Skin epidermis (tissue), 12 donors: ENCODE measurements at regions not wholly inside any gene's neighbourhood (a gene's known extent, or its start where the extent isn't known, plus 50 kb on each side); places are given as distances from the start of the nearest gene placed in this dataset.

Source experiments
- H3K27ac ChIP-seq, 21 experiments: fragments of 200-600 bp; sonication (generic) in 11 of 21; one replicate each; pipeline ENCODE4 v1.5.0; 2020; ENCODE audit warnings: mild to moderate bottlenecking in 3 of 21, inconsistent platforms in 2 of 21, moderate library complexity in 2 of 21
- H3K4me3 ChIP-seq, 7 experiments: fragments of 200-600 bp; sonication (generic) in 2 of 7; one replicate each; pipeline ENCODE4 v1.5.0; 2020; ENCODE audit warnings: inconsistent platforms in 2 of 7, mild to moderate bottlenecking in 2 of 7, moderate library complexity in 1 of 7

- Histone ChIP-seq H3K4me3 (no peak overlapping the region), H3K27ac (no peak overlapping the region)
Measured at GRCh38 chr13:71115301-71115700, 751.7 kb downstream of the DACH1 start.

DNA sequence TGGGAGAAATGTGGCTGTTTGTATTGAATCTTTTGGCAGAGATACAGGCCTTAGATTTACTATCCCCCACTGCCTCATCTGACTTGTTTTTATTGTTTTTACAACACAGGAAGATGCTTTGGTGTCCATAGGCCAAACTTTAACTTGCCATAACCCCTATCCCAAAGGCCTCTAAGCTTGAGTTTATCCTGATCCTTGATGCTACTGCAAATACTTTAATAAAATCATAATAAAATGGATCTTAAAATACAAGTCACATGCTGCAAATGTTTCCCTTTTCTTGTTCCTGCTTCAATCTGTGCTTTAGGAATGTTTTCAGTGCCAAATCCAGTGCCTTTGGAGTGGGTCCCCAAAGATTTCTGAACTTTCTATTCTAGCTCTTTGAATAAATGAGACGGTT, 770.6 kb downstream of the DACH1 start:
- Histone ChIP-seq H3K27ac (no peak overlapping the region), H3K4me3 (no peak overlapping the region)

- H3K27ac ChIP-seq, result no peak overlapping the region
- H3K4me3 ChIP-seq, result no peak overlapping the region
Measured at GRCh38 chr13:71090990-71091389, 776.0 kb downstream of the DACH1 start.

DNA sequence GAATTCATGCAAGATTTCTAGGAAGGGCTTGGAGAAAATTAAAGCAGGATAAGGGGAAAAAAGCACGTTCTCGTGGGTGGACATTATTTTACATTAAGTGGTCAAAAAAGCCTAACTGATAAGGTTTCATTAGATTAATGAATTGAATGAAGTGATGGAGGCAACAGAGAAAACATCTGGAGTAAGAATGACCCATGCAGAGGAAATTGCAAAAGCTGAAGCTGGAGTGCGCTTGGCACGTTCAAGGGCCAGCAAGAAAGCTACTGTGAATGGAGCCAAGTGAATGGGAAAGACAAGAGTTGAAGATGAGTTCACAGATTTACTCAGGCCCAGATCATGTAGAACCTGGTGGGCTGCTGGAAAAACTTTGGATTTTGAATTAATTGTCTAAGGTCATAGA, 777.9 kb downstream of the DACH1 start:
- H3K27ac ChIP-seq, result no peak overlapping the region

DNA sequence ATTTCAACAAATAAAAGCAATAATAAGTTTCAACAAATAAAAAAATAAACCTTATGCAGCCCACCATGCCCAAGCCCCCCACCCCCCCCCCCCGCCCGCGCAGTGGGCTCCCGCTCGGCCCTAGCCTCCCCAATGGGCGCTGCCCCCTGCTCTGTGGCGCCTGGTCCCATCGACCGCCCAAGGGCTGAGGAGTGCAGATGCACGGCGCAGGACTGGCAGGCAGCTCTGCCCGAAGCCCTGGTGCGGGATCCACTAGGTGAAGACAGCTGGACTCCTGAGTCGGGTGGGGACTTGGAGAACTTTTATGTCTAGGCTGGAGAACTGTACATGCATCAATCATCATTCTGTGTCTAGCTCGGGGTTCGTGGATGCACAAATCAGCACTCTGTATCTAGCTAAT, 779.6 kb downstream of the DACH1 start:
- no peak overlapping the region for H3K27ac ChIP-seq

More for the DNA sequence above, 777.9 kb downstream of the DACH1 start:
- H3K4me3 ChIP-seq, result no peak overlapping the region

GRCh38 chr13:71087006-71087405, 780.0 kb downstream of the DACH1 start:
- no peak overlapping the region for H3K4me3 ChIP-seq
- H3K27ac ChIP-seq, result no peak overlapping the region

More for the DNA sequence above, 779.6 kb downstream of the DACH1 start:
- no peak overlapping the region for H3K4me3 ChIP-seq

DNA sequence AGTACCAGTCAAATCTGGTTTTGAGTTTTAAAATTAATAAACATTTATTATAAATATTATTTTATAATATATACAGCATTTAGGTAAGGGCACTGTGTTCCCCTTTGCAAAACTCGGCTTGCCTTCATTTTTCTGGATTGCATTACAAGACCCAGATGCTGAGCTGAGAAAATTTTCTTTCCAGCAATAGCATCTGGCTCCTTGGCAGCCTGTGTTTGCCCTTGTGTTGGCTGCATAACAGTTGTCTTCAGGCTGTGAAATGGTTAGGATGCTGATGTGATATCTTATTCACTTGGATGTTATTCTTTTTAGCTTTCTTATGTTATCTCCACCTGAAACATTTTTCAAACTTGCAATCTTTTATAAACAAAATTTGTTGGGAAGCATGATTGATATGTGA, 784.4 kb downstream of the DACH1 start:
- H3K4me3 ChIP-seq, result no peak overlapping the region
- H3K27ac ChIP-seq, result no peak overlapping the region

GRCh38 chr13:71079638-71080037, 787.4 kb downstream of the DACH1 start:
- Histone ChIP-seq H3K4me3 (no peak overlapping the region), H3K27ac (no peak overlapping the region)

GRCh38 chr13:71068041-71068440, 799.0 kb downstream of the DACH1 start:
- Histone ChIP-seq H3K4me3 (no peak overlapping the region), H3K27ac (no peak overlapping the region)

DNA sequence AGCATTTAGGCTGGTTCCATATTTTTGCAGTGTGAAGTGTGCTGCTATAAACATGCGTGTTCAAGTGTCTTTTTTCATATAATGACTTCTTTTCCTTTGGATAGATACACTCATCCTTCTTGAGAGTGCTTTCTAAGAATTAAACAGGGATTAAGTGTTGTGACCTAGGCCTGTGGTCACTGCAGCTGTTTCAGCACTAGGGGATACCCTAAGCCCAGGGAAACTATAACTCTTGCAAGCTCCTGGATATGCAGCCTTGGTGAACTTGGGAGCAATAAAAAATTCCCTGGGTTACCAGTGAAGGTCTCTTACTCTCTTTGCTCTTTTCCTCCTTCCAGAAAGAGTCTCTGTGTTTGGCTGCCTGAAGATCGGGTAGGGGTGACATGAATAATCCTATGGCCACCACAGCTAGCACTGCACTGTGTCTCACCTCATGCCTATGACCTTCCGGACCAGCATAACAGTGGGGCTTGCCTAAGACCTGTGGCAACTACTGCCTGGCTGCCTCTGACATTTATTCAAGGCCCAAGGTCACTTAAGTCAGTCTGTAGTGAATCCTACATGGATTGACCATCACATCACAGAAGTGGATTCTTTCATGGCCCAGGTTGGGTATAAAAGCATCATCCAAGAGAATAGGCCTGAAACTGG, 799.7 kb downstream of the DACH1 start:
- no peak overlapping the region for H3K4me3 ChIP-seq
- no peak overlapping the region for H3K27ac ChIP-seq

DNA sequence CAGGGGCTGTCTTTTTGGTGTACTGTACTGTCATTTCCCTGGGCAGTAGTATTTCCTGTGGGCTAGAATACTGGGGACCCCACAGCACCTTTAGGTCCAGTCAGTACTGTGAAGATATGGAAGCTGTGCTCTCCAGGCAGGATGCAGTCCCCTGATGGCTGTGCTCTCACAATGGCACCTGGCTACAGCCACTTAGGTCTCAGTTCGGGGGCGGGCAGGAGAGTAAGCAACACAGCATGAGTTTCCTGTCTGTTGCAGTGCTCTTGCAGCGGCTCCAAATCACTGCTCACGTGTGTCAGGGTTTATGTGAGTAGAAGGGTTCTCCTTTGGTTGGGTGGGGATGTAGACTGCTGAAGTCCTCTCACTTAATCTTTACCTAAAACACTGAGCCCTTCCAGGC, 810.4 kb downstream of the DACH1 start:
- H3K27ac ChIP-seq, result no peak overlapping the region
- H3K4me3 ChIP-seq, result no peak overlapping the region

GRCh38 chr13:71055644-71056043, 811.4 kb downstream of the DACH1 start:
- no peak overlapping the region for H3K27ac ChIP-seq
- H3K4me3 ChIP-seq, result no peak overlapping the region

DNA sequence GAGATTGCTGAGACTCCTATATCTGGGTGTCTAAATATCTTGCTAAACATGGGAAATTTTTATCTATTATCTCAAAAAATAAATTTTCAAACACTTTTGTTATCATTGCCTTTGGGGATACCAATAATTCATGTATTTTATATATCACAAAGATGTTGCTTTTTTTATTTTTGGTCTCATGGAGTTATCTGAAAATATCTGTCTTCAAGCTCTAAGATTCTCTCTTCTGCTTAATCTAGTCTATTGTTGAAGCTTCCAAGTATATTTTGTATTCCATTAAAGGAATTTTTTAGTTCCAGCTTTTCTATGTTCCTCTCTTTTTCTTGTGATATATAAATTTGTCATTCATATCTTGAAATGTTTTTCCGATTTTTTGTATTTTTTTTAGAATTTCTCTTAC, 812.0 kb downstream of the DACH1 start:
- Histone ChIP-seq H3K4me3 (no peak overlapping the region), H3K27ac (no peak overlapping the region)

- Histone ChIP-seq H3K27ac (no peak overlapping the region), H3K4me3 (no peak overlapping the region)
Measured at GRCh38 chr13:71054358-71054757, 812.6 kb downstream of the DACH1 start.

- H3K27ac ChIP-seq, result no peak overlapping the region
- H3K4me3 ChIP-seq, result no peak overlapping the region
Measured at GRCh38 chr13:71051573-71051972, 815.4 kb downstream of the DACH1 start.

- H3K27ac ChIP-seq, result no peak overlapping the region
- no peak overlapping the region for H3K4me3 ChIP-seq
Measured at GRCh38 chr13:71046360-71047079, 820.5 kb downstream of the DACH1 start.

GRCh38 chr13:71045101-71045500, 821.9 kb downstream of the DACH1 start:
- Histone ChIP-seq H3K4me3 (no peak overlapping the region), H3K27ac (no peak overlapping the region)

DNA sequence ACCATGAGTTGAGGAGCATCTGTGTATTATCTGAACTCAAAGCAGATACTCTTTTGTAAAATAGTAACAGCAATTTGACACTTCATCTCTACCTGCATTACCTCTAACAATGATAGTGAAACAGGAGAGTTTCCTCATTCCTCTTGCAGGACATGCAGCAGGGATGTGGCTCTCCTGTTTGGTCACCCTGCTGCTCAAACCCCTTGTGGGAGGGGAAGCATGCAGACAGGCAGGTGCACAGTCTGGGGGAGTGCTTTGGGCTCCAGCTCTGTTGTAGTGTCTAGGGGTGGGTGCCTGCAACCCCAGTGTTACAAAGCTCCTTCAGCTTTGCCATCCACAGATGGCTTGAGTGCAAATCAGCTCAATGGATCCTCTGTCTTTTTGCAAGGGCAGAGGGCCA, 827.6 kb downstream of the DACH1 start:
- H3K4me3 ChIP-seq, result no peak overlapping the region

DNA sequence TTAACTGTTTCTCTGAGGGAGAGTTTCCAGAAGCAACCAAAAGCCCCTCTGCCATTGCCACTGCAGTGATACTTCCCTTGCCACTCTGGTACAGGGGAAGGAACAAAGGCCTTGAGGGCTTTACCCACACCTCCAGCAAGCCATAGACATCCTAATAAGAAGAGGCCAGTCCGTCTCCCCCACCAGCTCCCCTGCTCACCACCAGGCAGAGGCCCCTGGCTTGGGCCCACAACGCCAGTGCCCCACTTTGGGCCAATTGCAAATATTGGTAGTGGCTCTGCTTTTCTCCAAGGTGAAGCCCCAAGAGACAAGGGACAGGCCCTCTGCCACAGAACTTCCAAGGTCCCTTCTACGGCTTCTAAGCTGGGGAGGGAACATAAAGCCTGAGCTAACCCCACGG, 833.0 kb downstream of the DACH1 start:
- Histone ChIP-seq H3K27ac (no peak overlapping the region), H3K4me3 (no peak overlapping the region)

More for the DNA sequence above, 827.6 kb downstream of the DACH1 start:
- H3K27ac ChIP-seq, result no peak overlapping the region

GRCh38 chr13:71033026-71033425, 834.0 kb downstream of the DACH1 start:
- Histone ChIP-seq H3K27ac (no peak overlapping the region), H3K4me3 (no peak overlapping the region)

DNA sequence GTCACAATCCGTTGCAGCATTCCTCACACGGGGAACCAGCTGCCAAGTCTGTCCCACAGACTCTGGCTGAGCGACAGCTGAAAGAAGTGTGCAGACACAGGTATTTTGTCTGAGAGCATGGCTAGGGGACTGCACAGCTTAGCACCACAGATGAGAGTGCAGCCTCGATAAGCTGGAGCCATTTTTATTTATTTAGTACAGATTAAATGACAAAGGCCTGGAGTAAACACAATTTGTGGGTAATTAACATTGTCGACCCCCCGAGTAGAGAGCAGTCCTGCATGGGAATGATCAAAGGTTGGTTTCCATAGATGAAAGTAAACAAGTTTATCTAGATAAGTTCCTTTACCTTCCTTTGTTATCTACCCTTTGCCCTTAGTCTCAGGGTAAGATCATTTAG, 836.2 kb downstream of the DACH1 start:
- Histone ChIP-seq H3K27ac (no peak overlapping the region), H3K4me3 (no peak overlapping the region)

DNA sequence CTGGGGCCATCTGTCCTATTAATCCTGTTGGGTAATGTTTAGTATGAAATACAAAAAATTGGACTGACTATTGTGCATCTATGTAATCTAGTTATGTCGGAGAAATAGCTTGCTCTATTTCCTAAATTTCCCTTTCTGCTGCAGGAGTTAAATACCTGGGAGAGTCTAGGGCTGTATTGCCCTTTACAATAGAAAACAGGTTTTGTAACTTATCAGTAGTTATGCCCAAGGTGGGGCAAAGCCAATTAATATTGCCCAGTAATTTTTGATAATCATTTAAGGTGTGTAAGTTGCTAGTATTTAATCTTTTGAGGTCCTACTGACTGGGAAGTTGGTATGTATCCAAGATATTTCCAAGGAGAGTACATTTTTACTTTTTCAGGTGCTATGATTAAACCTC, 838.1 kb downstream of the DACH1 start:
- Histone ChIP-seq H3K4me3 (no peak overlapping the region), H3K27ac (no peak overlapping the region)
